ENCODE measurements at regions not wholly inside any gene's neighbourhood (a gene's known extent, or its start where the extent isn't known, plus 50 kb on each side); places are given as distances from the start of the nearest gene placed in this dataset.

GRCh38 chr5:2185646-2186471, 303.1 kb upstream of the IRX4 start:
- TF ChIP-seq POLR2A (IDR thresholded peaks at IDR 0.05; ENCODE audit: low read length) (no peak), GATA1 (IDR thresholded peaks at IDR 0.05; ENCODE audit: low read depth, low read length) (no peak)
